CD14-positive monocyte (primary cell): ENCODE measurements at regions not wholly inside any gene's neighbourhood (a gene's known extent, or its start where the extent isn't known, plus 50 kb on each side); places are given as distances from the start of the nearest gene placed in this dataset.

ENCODE experiments used
- DNase-seq, 3 donors: peaks; one replicate each; pipeline ENCODE4 v3.0.0-alpha.2; 2011 to 2022
- H2AFZ ChIP-seq: 2 replicates; pipeline ENCODE4 v1.6.0; 2012; ENCODE audit warnings: mild to moderate bottlenecking, low read depth, low read length, inconsistent platforms; ENCODE audit not compliant: insufficient read depth, poor library complexity, severe bottlenecking
- H3K27ac ChIP-seq, 2 donors: 1 replicate in 1 of 2; 2 replicates in 1 of 2; pipeline ENCODE4 v1.5.1; 2012 to 2013; ENCODE audit warnings: low read length in 2 of 2, control low read depth in 1 of 2, inconsistent platforms in 1 of 2, low read depth in 1 of 2, mild to moderate bottlenecking in 1 of 2
- H3K27me3 ChIP-seq, 2 donors: one replicate each; pipeline versions ENCODE4 v1.6.0 to v1.6.1; 2011 to 2013; ENCODE audit warnings: low read length in 2 of 2; ENCODE audit not compliant: control insufficient read depth in 2 of 2, insufficient read depth in 2 of 2
- H3K36me3 ChIP-seq, 2 donors: replicated peaks in 1 of 2; 1 replicate in 1 of 2; 2 replicates in 1 of 2; pipeline versions ENCODE4 v1.5.1 to v1.6.1; 2012 to 2013; ENCODE audit warnings: low read length in 2 of 2, control low read depth in 1 of 2, inconsistent platforms in 1 of 2, mild to moderate bottlenecking in 1 of 2; ENCODE audit not compliant: insufficient read depth in 2 of 2, control insufficient read depth in 1 of 2
- H3K4me1 ChIP-seq, 2 donors: 1 replicate in 1 of 2; 2 replicates in 1 of 2; pipeline versions ENCODE4 v1.5.1 to v1.6.1; 2012 to 2013; ENCODE audit warnings: low read length in 2 of 2, control low read depth in 1 of 2, inconsistent platforms in 1 of 2, mild to moderate bottlenecking in 1 of 2, moderate library complexity in 1 of 2; ENCODE audit not compliant: insufficient read depth in 2 of 2, control insufficient read depth in 1 of 2
- H3K4me2 ChIP-seq: replicated peaks from 2 replicates; pipeline ENCODE3; 2012; ENCODE audit warnings: low read length, moderate library complexity, mild to moderate bottlenecking; ENCODE audit not compliant: poor library complexity, severe bottlenecking; ENCODE audit errors: extremely low read depth
- H3K4me3 ChIP-seq, 3 experiments: fragments of 200-600 bp in 1 of 3; sonication (generic) in 1 of 3; replicated peaks in 1 of 3; 1 replicate in 2 of 3; 2 replicates in 1 of 3; pipeline ENCODE4 v1.5.1; 2011 to 2013; ENCODE audit warnings: low read length in 3 of 3, mild to moderate bottlenecking in 3 of 3, control low read depth in 2 of 3, low read depth in 2 of 3, inconsistent platforms in 1 of 3, moderate library complexity in 1 of 3
- H3K79me2 ChIP-seq: 2 replicates; pipeline ENCODE4 v1.6.0; 2012; ENCODE audit warnings: mild to moderate bottlenecking, control low read depth, inconsistent platforms, low read length, moderate library complexity; ENCODE audit not compliant: insufficient read depth
- H3K9ac ChIP-seq: 2 replicates; pipeline ENCODE4 v1.6.0; 2017; ENCODE audit warnings: low read length, mild to moderate bottlenecking; ENCODE audit not compliant: insufficient read depth, poor library complexity, severe bottlenecking
- H3K9me3 ChIP-seq, 2 donors: replicated peaks in 1 of 2; 1 replicate in 1 of 2; 2 replicates in 1 of 2; pipeline versions ENCODE4 v1.5.1 to v1.6.1; 2012 to 2013; ENCODE audit warnings: low read length in 2 of 2, control low read depth in 1 of 2; ENCODE audit not compliant: control insufficient read depth in 1 of 2, insufficient read depth in 1 of 2
- H4K20me1 ChIP-seq: 2 replicates; pipeline ENCODE4 v1.6.0; 2012; ENCODE audit warnings: mild to moderate bottlenecking, low read length, control low read depth, moderate library complexity; ENCODE audit not compliant: insufficient read depth
- H3K27ac Mint-ChIP-seq, 7 donors: one replicate each; pipeline ENCODE4 v1.8.0; 2020; ENCODE audit warnings: mild to moderate bottlenecking in 7 of 7, mixed read lengths in 7 of 7, moderate library complexity in 6 of 7, inconsistent platforms in 2 of 7
- H3K27me3 Mint-ChIP-seq, 3 donors: one replicate each; pipeline ENCODE4 v1.8.0; 2021 to 2022; ENCODE audit warnings: low read depth in 3 of 3, mild to moderate bottlenecking in 3 of 3, mixed read lengths in 3 of 3, moderate library complexity in 3 of 3, inconsistent platforms in 1 of 3
- H3K36me3 Mint-ChIP-seq, 2 donors: one replicate each; pipeline ENCODE4 v1.8.0; 2020; ENCODE audit warnings: mixed read lengths in 2 of 2, inconsistent platforms in 1 of 2, mild to moderate bottlenecking in 1 of 2
- H3K4me1 Mint-ChIP-seq: one replicate; pipeline ENCODE4 v1.8.0; 2020; ENCODE audit warnings: mild to moderate bottlenecking, mixed read lengths
- H3K4me3 Mint-ChIP-seq, 2 donors: one replicate each; pipeline ENCODE4 v1.8.0; 2020; ENCODE audit warnings: mild to moderate bottlenecking in 2 of 2, mixed read lengths in 2 of 2, moderate library complexity in 1 of 2
- H3K9me3 Mint-ChIP-seq, 7 donors: one replicate each; pipeline ENCODE4 v1.8.0; 2020 to 2022; ENCODE audit warnings: mixed read lengths in 7 of 7, mild to moderate bottlenecking in 6 of 7, moderate library complexity in 6 of 7, inconsistent platforms in 2 of 7
- CTCF ChIP-seq: fragments of 200-600 bp; IDR thresholded peaks from one replicate; pipeline ENCODE4 v1.8.0; 2022; ENCODE audit warnings: antibody characterized with exemption, mild to moderate bottlenecking
- WGBS: methylation state at CpG from one replicate; pipeline ENCODE4 v1.1.5; 2013; ENCODE audit warnings: missing lambda C conversion rate; ENCODE audit not compliant: insufficient coverage; 5-methylcytosine and 5-hydroxymethylcytosine counted together
- intact Hi-C, 2 donors: fragments of 100-400 bp; cut with micrococcal nuclease; formaldehyde crosslinking; loops; one replicate each; pipeline versions ENCODE4 v1.15.0 to v1.15.1; 2023

GRCh38 chr5:26674846-26675245 lies 363.5 kb downstream of the CDH9 start:
- WGBS: 79% methylated on average over 4 of the region's 8 CpGs

GRCh38 chr5:26669523-26669922 lies 368.9 kb downstream of the CDH9 start:
- intact Hi-C loops: no loop called here
- DNase-seq: no peak
- H3K4me1 Mint-ChIP-seq: no peaks in the 10 kb centered on the region
- Histone ChIP-seq H2AFZ (no peak overlapping the region), H3K27me3 (no peaks in the 10 kb centered on the region), H3K36me3 (no peaks in the 10 kb centered on the region), H3K27ac (no peak overlapping the region), H4K20me1 (no peaks in the 10 kb centered on the region), H3K4me3 (no peak overlapping the region), H3K9me3 (peaks cover 0 to 3% of the 10 kb centered on the region in 2 donors), H3K4me2 (no peak overlapping the region), H3K9ac (no peak overlapping the region), H3K79me2 (no peaks in the 10 kb centered on the region), H3K4me1 (no peaks in the 10 kb centered on the region)
- H3K27me3 Mint-ChIP-seq: peaks cover 0 to 1% (median 0%) of the 10 kb centered on the region in 3 donors
- peaks cover 0 to 2% (median 0%) of the 10 kb centered on the region in 7 donors for H3K9me3 Mint-ChIP-seq
- no peaks in the 10 kb centered on the region for H3K36me3 Mint-ChIP-seq
- WGBS: 96% methylated on average over 23 of the region's 25 CpGs
- no peak for TF ChIP-seq CTCF
- H3K4me3 Mint-ChIP-seq: no peak overlapping the region
- H3K27ac Mint-ChIP-seq: no peak overlapping the region

More at GRCh38 chr5:26674846-26675245, 363.5 kb downstream of the CDH9 start:
- peaks cover 0 to 1% (median 0%) of the 10 kb centered on the region in 3 donors for H3K27me3 Mint-ChIP-seq
- Histone ChIP-seq H3K4me1 (no peaks in the 10 kb centered on the region), H2AFZ (no peak overlapping the region), H3K9me3 (no peaks in the 10 kb centered on the region), H3K4me3 (no peak overlapping the region), H3K27ac (no peak overlapping the region), H3K27me3 (no peaks in the 10 kb centered on the region), H4K20me1 (no peaks in the 10 kb centered on the region), H3K36me3 (no peaks in the 10 kb centered on the region), H3K79me2 (no peaks in the 10 kb centered on the region), H3K9ac (no peak overlapping the region), H3K4me2 (no peak overlapping the region)
- no peak for TF ChIP-seq CTCF
- no peak overlapping the region for H3K4me3 Mint-ChIP-seq
- H3K36me3 Mint-ChIP-seq: no peaks in the 10 kb centered on the region
- no peak overlapping the region for H3K27ac Mint-ChIP-seq
- intact Hi-C loops: no loop called here
- DNase-seq: no peak
- no peaks in the 10 kb centered on the region for H3K4me1 Mint-ChIP-seq
- peaks cover 0 to 3% (median 0%) of the 10 kb centered on the region in 7 donors for H3K9me3 Mint-ChIP-seq
